Epithelial cell of proximal tubule (primary cell): ENCODE measurements at regions not wholly inside any gene's neighbourhood (a gene's known extent, or its start where the extent isn't known, plus 50 kb on each side); places are given as distances from the start of the nearest gene placed in this dataset.

ENCODE experiments used
- DNase-seq: peaks from one replicate; pipeline ENCODE4 v3.0.0-alpha.2; 2011; ENCODE audit warnings: low read depth
- H3K4me3 ChIP-seq: 2 replicates; pipeline ENCODE4 v1.5.1; 2011; ENCODE audit warnings: low read depth, mild to moderate bottlenecking, low read length
- CTCF ChIP-seq: conservative IDR thresholded peaks from 2 replicates; pipeline ENCODE4 v1.5.1; 2012; ENCODE audit warnings: low read depth, mild to moderate bottlenecking, low read length

DNA sequence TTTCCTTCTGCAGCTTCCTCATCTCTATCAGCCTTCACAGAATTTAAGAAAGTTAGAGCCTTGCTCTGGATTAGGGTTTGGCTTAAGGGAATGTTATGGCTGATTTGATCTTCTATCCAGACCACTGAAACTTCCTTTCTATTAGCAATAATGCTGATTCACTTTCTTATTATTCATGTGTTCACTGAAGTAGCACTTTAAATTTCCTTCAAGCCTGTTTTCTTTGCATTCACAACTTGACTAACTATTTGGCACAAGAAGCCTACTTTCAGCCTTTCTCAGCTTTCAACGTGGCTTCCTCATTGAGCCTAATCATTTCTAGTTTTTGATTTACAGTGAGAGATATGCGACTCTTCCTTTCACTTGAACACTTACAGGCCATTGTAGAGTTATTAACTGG lies 528.5 kb downstream of the PLPP3 start:
- no peak overlapping the region for H3K4me3 ChIP-seq
- no peak for TF ChIP-seq CTCF
- peak; percentile 47 for DNase-seq

DNA sequence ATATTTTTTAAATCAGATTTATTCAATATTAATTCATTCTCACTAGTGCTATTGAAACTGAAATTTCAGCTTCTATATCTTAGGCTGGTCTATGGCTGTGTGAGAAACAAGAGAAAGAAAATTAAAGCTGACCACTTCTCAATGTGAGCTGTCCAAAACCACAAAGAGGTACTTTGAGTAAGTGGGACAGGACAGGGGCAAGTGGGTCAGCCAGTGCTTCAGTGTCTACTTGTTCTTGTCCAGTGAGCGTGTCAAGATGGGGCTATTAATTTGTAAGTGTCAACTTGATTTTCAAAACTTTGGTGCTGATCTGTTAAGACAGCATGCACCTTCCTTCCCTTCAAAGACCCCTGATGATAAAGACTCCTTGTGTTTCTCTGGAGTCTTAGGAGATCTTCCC lies 533.9 kb downstream of the PLPP3 start:
- H3K4me3 ChIP-seq, result no peak overlapping the region
- DNase-seq, result no peak
- TF ChIP-seq CTCF, result no peak

DNA sequence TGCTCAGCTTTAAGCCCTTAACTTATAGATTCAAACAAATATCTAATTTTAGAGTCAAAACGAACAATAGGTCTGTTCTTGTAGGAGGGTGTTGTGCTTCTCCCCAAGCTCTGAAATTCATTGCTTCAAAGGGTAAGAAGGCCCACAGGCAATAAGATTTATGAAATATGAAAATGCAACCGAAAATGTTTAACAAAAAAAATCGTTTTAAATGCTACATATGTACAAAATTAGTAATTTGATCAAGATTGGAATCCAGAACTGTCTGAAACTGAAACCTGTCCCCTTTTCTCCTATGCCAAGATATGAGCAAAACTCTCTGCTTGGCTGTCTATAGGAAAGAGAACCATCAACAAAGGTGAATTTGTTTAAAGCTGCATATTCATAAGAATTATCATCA lies 534.3 kb downstream of the PLPP3 start:
- H3K4me3 ChIP-seq, result no peak overlapping the region
- DNase-seq, result no peak
- TF ChIP-seq CTCF, result no peak

- DNase-seq, result no peak
- H3K4me3 ChIP-seq, result no peak overlapping the region
- no peak for TF ChIP-seq CTCF
Observed at GRCh38 chr1:56036479-56036878, 542.9 kb downstream of the PLPP3 start.

GRCh38 chr1:56034847-56035481 lies 544.4 kb downstream of the PLPP3 start:
- no peak for DNase-seq
- H3K4me3 ChIP-seq, result no peak overlapping the region
- no peak for TF ChIP-seq CTCF

DNA sequence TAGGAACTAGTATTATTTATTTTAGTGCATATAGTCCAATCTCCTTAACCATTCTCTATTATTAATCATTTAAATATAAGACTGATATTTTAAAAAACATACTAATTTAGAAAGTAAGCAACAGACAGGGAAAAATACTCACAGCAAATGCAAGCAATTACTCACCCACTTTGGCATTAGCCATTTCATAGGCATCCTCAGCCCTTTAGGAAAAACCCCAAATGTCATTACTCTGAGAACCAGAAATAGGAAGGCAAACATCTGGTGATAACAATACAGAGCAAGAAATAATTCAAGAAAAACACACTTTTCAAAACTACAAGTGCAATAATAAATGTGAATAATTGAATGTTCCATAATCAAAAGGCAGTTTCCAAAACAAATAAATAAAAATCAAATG lies 545.1 kb downstream of the PLPP3 start:
- no peak overlapping the region for H3K4me3 ChIP-seq
- no peak for DNase-seq
- no peak for TF ChIP-seq CTCF

DNA sequence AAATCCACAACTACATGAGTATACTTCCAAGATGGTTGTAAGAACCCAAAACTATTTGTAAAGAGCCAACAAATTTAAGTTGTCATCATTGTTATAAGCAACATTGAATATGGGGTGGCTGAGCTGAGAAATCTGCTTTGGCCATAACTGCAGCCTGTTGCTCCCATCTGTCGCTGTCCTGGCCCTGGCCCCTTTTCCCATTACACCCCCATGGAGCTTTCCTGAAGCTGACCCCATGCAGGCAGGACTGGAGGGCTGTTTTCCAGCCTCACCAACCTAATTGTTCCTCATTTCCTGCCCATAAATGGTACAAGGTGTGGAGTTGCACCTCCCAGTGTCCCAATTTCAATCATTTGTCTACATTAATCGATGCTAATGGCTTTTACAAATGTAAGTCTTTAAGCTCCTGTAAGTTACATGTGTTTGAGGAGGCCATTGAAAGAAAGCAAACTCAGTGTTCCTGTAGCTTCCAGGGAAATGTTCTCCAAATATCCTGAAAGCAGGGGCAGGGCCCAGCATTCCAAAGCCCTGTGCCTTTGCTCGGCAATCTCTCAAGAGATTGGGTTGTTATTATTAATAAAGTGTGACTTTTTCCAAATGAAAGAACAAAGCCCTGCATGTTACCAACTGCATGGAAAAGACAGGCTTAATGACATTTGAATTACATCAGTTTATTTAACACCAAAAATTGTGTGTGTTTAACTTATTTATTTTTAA lies 545.9 kb downstream of the PLPP3 start:
- DNase-seq, result no peak
- no peak for TF ChIP-seq CTCF
- H3K4me3 ChIP-seq, result no peak overlapping the region
